IPS-NIHi7 (cell line): ENCODE measurements at regions not wholly inside any gene's neighbourhood (a gene's known extent, or its start where the extent isn't known, plus 50 kb on each side); places are given as distances from the start of the nearest gene placed in this dataset.

ENCODE experiments used
- DNase-seq: peaks from one replicate; pipeline ENCODE4 v3.0.0; 2012; ENCODE audit warnings: mixed read lengths; ENCODE audit errors: extremely low spot score

- no peak for DNase-seq
These were observed 134.3 kb downstream of the OR2K2 start for GRCh38 chr9:111195766-111196165.

GRCh38 chr9:111193095-111193494 is 136.9 kb downstream of the OR2K2 start:
- DNase-seq = no peak

GRCh38 chr9:111192650-111193049 is 137.4 kb downstream of the OR2K2 start:
- DNase-seq = no peak

GRCh38 chr9:111190347-111190746 is 139.7 kb downstream of the OR2K2 start:
- no peak for DNase-seq

GRCh38 chr9:111187376-111187775 is 142.6 kb downstream of the OR2K2 start:
- DNase-seq = no peak

- DNase-seq = no peak
These were observed 143.9 kb downstream of the OR2K2 start for GRCh38 chr9:111186021-111186530.

- DNase-seq = no peak
These were observed 142.5 kb upstream of the LPAR1 start for GRCh38 chr9:111180811-111181210.

GRCh38 chr9:111179577-111179976 is 141.3 kb upstream of the LPAR1 start:
- DNase-seq = no peak

GRCh38 chr9:111178331-111179055 is 140.2 kb upstream of the LPAR1 start:
- no peak for DNase-seq

- DNase-seq = no peak
These were observed 138.2 kb upstream of the LPAR1 start for GRCh38 chr9:111176511-111176910.

- DNase-seq = no peak
These were observed 137.1 kb upstream of the LPAR1 start for GRCh38 chr9:111175350-111175749.

GRCh38 chr9:111167341-111167740 is 129.1 kb upstream of the LPAR1 start:
- DNase-seq = no peak

GRCh38 chr9:111163716-111164389 is 125.6 kb upstream of the LPAR1 start:
- DNase-seq = no peak

- no peak for DNase-seq
These were observed 123.8 kb upstream of the LPAR1 start for GRCh38 chr9:111162026-111162425.

- no peak for DNase-seq
These were observed 122.7 kb upstream of the LPAR1 start for GRCh38 chr9:111161015-111161415.

- DNase-seq = no peak
These were observed 120.7 kb upstream of the LPAR1 start for GRCh38 chr9:111158999-111159398.

GRCh38 chr9:111158363-111158762 is 120.1 kb upstream of the LPAR1 start:
- DNase-seq = no peak

GRCh38 chr9:111154081-111154562 is 115.9 kb upstream of the LPAR1 start:
- DNase-seq = no peak

GRCh38 chr9:111152614-111153406 is 114.5 kb upstream of the LPAR1 start:
- no peak for DNase-seq

GRCh38 chr9:111151537-111151936 is 113.3 kb upstream of the LPAR1 start:
- no peak for DNase-seq

GRCh38 chr9:111150181-111150580 is 111.9 kb upstream of the LPAR1 start:
- no peak for DNase-seq

GRCh38 chr9:111149018-111149759 is 110.9 kb upstream of the LPAR1 start:
- no peak for DNase-seq
